ENCODE measurements at regions not wholly inside any gene's neighbourhood (a gene's known extent, or its start where the extent isn't known, plus 50 kb on each side); places are given as distances from the start of the nearest gene placed in this dataset.

DNA sequence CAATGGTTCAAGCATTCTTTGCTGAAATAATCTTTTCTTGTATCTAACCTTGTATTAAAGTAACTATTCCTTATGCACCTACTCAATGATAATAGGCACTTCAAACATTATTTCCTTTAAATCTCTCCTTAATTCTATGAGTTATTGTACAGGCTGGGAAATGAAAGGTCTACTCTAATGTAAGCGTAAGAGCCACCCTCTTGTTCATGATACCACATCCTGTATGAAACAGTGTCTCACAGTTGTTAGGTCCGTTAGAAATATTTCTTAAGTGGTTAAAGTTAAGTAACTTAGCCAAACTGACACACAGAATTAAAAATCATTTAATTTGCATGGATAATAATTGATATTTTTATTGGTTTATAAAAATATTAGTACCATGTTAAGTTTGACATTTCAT, 162.5 kb upstream of the RPRM start:
- TF ChIP-seq POLR2A (IDR thresholded peaks at IDR 0.05; ENCODE audit: control extremely low read depth in 1 of 2, low read depth in 2 of 2, low read length in 2 of 2): no peak
- TF ChIP-seq, protein P1, sequence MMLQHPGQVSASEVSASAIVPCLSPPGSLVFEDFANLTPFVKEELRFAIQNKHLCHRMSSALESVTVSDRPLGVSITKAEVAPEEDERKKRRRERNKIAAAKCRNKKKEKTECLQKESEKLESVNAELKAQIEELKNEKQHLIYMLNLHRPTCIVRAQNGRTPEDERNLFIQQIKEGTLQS (IDR thresholded peaks at IDR 0.05; ENCODE audit: insufficient read depth, low read depth, low read length): no peak
